BE2C (cell line): ENCODE measurements at regions not wholly inside any gene's neighbourhood (a gene's known extent, or its start where the extent isn't known, plus 50 kb on each side); places are given as distances from the start of the nearest gene placed in this dataset.

Experiments used
- DNase-seq: peaks from one replicate; pipeline ENCODE4 v3.0.0-alpha.2; 2020
- H3K27me3 ChIP-seq: fragments of 250-450 bp; sonication (Bioruptor Pico); 2 replicates; pipeline ENCODE4 v1.5.1; 2020; ENCODE audit warnings: mild to moderate bottlenecking
- H3K36me3 ChIP-seq: fragments of 250-450 bp; sonication (Bioruptor Pico); 2 replicates; pipeline ENCODE4 v1.5.1; 2020; ENCODE audit warnings: mild to moderate bottlenecking
- H3K4me1 ChIP-seq: fragments of 250-450 bp; sonication (Bioruptor Pico); 2 replicates; pipeline ENCODE4 v1.5.1; 2020
- H3K4me3 ChIP-seq: 2 replicates; pipeline ENCODE4 v1.5.1; 2011; ENCODE audit warnings: low read depth, low read length
- H3K9me3 ChIP-seq: fragments of 250-450 bp; sonication (Bioruptor Pico); 2 replicates; pipeline ENCODE4 v1.5.1; 2020
- TF ChIP-seq, protein P1 (sequence below): IDR thresholded peaks from 2 replicates; pipeline ENCODE4 v1.5.1; 2012; ENCODE audit warnings: mild to moderate bottlenecking, low read depth, low read length

DNA sequence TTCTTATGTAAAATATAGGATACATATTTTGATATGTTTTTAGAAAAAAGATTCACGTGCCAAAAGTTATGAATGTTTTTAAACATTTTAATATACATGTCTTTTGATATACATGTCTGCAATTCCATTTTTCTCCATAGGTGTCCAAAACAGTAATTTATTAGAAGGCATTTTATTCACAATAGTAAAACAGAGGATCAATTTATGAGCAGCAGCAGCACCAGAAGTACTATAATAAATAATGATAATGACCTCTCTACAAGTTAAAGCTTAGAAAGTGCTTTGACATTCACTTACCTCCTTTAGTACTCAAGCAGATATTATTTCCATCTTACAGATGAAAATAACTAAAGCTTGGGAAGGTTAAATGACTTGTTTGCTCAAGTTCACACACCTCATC, 96.7 kb upstream of the DBX1 start:
- Histone ChIP-seq H3K36me3 (no peaks in the 10 kb centered on the region), H3K9me3 (no peaks in the 10 kb centered on the region), H3K4me3 (no peak overlapping the region), H3K27me3 (no peaks in the 10 kb centered on the region), H3K4me1 (no peaks in the 10 kb centered on the region)
- TF ChIP-seq, protein P1, sequence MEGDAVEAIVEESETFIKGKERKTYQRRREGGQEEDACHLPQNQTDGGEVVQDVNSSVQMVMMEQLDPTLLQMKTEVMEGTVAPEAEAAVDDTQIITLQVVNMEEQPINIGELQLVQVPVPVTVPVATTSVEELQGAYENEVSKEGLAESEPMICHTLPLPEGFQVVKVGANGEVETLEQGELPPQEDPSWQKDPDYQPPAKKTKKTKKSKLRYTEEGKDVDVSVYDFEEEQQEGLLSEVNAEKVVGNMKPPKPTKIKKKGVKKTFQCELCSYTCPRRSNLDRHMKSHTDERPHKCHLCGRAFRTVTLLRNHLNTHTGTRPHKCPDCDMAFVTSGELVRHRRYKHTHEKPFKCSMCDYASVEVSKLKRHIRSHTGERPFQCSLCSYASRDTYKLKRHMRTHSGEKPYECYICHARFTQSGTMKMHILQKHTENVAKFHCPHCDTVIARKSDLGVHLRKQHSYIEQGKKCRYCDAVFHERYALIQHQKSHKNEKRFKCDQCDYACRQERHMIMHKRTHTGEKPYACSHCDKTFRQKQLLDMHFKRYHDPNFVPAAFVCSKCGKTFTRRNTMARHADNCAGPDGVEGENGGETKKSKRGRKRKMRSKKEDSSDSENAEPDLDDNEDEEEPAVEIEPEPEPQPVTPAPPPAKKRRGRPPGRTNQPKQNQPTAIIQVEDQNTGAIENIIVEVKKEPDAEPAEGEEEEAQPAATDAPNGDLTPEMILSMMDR = no peak
- no peak for DNase-seq

GRCh38 chr11:20253796-20254195, 93.5 kb upstream of the DBX1 start:
- TF ChIP-seq, protein P1 = no peak
- no peaks in the 10 kb centered on the region for H3K27me3 ChIP-seq
- DNase-seq = no peak
- H3K36me3 ChIP-seq = no peaks in the 10 kb centered on the region
- no peaks in the 10 kb centered on the region for H3K9me3 ChIP-seq
- H3K4me1 ChIP-seq = no peaks in the 10 kb centered on the region
- H3K4me3 ChIP-seq = no peak overlapping the region

GRCh38 chr11:20251496-20251895, 91.2 kb upstream of the DBX1 start:
- no peak for DNase-seq
- Histone ChIP-seq H3K4me1 (no peaks in the 10 kb centered on the region), H3K9me3 (no peaks in the 10 kb centered on the region)

DNA sequence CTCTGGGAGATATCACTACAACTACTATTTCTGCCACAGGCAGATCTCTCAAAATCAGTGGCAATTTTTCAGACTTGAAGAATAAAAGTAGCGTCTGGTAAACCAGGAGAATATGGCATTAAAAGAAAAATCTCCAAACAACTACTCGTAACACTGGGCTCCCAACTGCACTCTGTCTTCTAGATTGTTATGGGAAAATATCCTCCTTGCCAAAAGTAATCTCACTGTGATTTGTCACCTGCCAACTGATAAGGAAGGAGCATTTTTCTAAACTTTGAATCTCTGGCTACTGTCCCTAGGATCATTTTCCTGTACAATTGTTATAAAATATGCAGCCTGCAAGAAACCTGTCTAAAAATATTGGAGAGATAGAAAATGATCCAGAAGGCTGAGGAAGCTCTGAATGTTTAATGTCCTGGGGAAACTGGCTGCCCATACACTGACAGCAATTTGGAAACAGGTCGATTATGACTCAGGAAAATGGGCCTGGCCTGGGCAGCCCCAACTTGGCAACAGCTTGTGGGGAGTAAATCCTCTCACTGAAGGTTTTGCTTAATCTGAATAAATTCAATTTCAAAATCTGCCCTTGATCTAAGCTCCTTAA, 90.5 kb upstream of the DBX1 start:
- Histone ChIP-seq H3K4me3 (no peak overlapping the region), H3K4me1 (no peaks in the 10 kb centered on the region), H3K27me3 (no peaks in the 10 kb centered on the region), H3K9me3 (no peaks in the 10 kb centered on the region), H3K36me3 (no peaks in the 10 kb centered on the region)
- DNase-seq = no peak
- TF ChIP-seq, protein P1 = no peak

More at GRCh38 chr11:20251496-20251895, 91.2 kb upstream of the DBX1 start:
- no peaks in the 10 kb centered on the region for H3K36me3 ChIP-seq
- TF ChIP-seq, protein P1 = no peak
- H3K27me3 ChIP-seq = no peaks in the 10 kb centered on the region
- no peak overlapping the region for H3K4me3 ChIP-seq

- TF ChIP-seq, protein P1 = no peak
- Histone ChIP-seq H3K36me3 (no peaks in the 10 kb centered on the region), H3K4me1 (no peaks in the 10 kb centered on the region), H3K27me3 (no peaks in the 10 kb centered on the region), H3K9me3 (no peaks in the 10 kb centered on the region), H3K4me3 (no peak overlapping the region)
- no peak for DNase-seq
Observed at GRCh38 chr11:20249796-20250195, 89.5 kb upstream of the DBX1 start.

- Histone ChIP-seq H3K27me3 (no peaks in the 10 kb centered on the region), H3K36me3 (no peaks in the 10 kb centered on the region), H3K9me3 (no peaks in the 10 kb centered on the region), H3K4me3 (no peak overlapping the region), H3K4me1 (no peaks in the 10 kb centered on the region)
- DNase-seq = no peak
- TF ChIP-seq, protein P1 = no peak
Observed at GRCh38 chr11:20249378-20249777, 89.1 kb upstream of the DBX1 start.
